GM18511 (cell line): ENCODE measurements at regions not wholly inside any gene's neighbourhood (a gene's known extent, or its start where the extent isn't known, plus 50 kb on each side); places are given as distances from the start of the nearest gene placed in this dataset.

Experiments
- ATAC-seq: cut with Tn5 transposase; IDR thresholded peaks from one replicate; pipeline ENCODE4 v1.9.1; 2021; ENCODE audit warnings: mild to moderate bottlenecking, moderate library complexity; ENCODE audit not compliant: unreplicated experiment

GRCh38 chr3:25130724-25131520 lies 297.1 kb upstream of the RARB start:
- ATAC-seq = no peak

GRCh38 chr3:25133588-25133987 lies 294.5 kb upstream of the RARB start:
- no peak for ATAC-seq

DNA sequence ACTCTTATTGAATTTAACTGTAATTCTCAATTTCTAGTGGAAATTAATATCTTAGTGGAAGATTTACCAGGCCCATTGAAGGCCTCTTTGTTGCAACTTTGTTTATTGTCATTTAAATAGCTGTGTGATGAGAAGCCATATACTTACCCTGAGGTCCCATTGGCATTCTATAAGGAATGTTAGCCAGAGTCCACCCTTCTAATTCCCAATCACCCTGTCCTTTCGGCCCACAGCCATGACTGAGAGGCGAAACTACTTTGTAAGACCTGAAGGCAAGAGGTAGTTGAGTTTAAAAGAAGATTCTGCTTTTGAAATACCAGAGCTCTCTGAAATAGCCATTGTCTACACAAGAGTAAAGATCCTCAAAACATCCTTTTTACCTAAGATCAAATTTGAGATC lies 290.5 kb upstream of the RARB start:
- ATAC-seq = no peak

DNA sequence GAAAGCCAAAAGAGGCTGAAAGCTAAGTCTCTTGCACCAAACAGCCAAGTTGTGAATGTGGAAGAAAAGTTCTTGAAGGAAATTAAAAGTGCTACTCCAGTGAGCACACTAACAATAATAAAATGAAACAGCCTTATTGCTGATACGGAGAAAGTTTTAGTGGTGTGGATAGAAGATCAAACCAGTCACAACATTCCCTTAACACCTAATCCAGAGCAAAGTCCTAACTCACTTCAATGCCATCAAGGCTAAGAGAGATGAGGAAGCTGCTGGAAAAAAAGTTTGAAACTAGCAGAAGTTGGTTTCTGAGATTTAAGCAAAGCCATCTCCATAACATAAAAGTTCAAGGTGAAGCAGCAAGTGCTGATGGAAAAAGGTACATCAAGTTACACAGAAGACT lies 288.8 kb upstream of the RARB start:
- no peak for ATAC-seq

GRCh38 chr3:25142609-25143355 lies 285.3 kb upstream of the RARB start:
- no peak for ATAC-seq

DNA sequence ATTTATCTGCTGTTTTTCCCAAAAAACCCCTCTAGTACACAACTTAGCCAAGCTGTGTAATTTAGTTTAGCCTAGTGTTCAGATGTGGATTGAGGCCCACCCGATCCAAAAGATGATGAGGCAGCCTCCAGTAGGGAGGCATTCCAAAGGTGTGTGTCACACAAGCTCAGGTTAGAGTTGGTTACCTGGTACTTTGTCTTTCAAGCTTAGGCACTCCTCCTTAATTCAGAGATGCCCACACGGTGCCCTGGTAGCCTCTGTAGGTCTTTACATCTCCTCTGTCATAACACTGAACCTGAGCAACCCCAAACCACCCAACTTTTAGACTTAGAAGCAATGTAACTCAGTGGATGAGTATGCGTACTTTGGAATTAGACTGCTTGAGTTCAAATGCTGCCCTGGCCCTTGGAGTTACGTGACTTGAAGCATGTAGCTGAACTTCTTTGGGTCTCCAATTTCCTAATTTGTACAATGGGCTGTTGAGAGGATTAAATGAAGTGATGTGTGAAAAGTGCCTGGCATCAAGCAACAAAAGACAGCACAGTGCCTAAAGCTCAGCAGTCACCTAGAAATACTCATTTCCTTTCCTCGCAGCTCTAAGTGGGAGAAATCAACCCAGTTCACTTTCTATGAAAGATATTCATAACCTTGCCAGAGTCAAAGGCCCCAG lies 284.6 kb upstream of the RARB start:
- ATAC-seq = no peak

GRCh38 chr3:25144430-25144829 lies 283.6 kb upstream of the RARB start:
- ATAC-seq = no peak

GRCh38 chr3:25145176-25145575 lies 282.9 kb upstream of the RARB start:
- ATAC-seq = no peak

DNA sequence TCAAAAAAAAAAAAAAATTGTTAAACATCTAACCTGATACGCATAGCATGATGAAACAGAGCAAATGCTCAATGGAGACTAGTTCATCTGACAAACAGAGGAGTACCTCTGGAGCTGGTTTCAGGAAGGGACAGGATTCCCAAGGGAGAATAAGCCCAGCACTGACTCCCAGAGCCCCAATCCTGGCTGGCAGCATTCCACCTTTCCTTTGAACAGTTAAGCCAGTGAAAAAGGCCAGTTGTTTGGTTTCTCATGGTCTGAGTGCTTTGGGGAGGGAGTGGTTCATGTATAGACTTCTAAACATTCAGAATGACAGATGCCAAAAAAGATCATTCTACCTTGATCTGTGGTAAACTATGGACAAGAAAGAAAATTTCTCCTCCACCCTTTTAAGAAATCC lies 277.9 kb upstream of the RARB start:
- ATAC-seq = no peak

GRCh38 chr3:25151281-25151902 lies 276.7 kb upstream of the RARB start:
- no peak for ATAC-seq

GRCh38 chr3:25151903-25152295 lies 276.2 kb upstream of the RARB start:
- ATAC-seq = no peak

DNA sequence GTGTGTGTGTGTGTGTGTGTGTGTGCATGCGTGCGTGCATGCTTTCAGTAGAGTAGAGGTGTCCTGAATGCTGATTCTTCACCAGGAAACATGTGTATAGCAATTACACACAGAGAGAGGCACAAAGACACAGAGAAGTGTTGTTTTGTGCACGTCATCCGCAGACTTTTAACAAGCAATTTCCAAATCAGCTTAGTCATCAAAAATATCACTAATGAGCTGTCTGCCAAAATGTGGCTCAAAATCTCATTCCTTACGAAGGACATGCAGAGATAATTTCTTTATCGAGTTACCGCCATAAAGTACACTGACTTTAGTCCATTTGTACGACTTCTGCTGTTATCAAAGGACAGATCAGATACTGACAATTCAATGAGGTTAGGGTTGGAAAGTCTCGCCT lies 274.9 kb upstream of the RARB start:
- no peak for ATAC-seq

DNA sequence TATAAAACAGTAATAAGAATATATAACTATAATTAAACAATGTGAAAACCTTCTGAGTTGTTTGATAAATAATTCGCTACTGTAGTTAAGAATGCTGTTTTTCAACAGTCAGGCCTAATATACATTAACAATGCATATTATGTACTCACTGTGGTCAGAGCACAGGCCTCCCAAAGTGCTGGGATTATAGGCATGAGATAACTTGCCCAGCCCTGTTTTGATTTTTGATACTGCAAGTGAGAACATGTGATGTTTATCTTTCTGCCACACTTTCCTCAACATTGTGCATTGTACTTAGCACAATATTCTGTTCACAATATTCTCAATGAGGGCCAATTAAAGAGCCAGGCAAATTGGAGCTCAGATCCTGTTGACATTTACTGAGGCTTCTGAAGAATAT lies 274.5 kb upstream of the RARB start:
- ATAC-seq = no peak

- no peak for ATAC-seq
These were observed 272.2 kb upstream of the RARB start for GRCh38 chr3:25155652-25156471.

DNA sequence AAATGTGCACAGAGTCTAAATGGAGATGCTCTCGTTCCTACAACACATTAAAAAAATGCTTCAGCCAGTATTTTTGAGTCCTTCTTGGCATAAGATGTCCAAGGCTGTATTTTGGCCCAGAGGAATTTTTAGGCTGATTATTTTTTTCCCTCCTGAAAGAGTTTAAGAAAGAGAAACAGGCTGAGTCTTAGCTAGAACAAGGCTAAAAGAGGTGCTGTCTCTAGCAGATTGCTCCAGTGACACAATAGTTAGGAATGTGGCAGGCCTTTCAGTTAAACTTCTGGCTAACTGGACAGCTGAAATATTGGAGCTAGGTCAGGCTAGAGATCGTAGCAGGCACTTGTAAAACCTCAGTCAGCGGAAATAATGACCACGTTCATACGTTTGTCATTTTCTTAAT lies 271.4 kb upstream of the RARB start:
- no peak for ATAC-seq

DNA sequence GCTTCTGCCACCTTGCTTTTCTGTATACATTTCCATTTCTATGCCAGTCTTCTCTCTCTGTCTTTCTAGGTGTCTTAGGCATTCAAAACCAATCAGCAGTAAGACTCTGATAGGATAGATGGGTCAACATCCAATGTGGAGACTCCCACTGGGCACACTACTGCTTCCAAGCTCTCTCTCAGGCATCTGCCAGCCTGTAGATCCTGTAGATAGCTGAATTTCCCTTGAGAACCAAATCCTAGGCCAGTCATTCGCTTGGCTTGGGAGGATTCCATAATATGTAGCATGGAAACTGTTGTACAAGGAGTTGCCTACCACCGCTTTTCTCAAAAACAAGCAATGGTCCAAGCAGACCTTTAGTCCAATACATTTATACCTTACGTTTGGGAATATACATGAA lies 262.8 kb upstream of the RARB start:
- ATAC-seq = no peak

- ATAC-seq = no peak
These were observed 262.0 kb upstream of the RARB start for GRCh38 chr3:25166016-25166415.

DNA sequence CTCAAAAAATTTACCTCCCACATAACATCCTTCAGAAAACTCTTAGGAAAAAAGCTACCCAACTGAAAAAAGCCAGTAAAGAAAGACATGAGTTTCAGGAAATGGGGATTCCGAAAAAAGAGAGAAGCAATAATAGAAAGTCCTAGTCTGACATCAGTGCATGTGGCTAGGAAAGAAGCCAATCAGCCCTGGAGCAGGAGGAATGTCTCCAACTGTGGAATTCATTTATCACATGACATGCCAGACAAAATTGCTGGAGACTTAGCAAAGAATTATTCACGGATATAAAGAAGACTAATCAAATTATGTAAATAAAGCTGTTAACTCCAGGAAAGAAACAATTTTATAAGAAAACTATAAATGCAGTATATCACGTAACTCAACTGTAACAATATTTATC lies 258.9 kb upstream of the RARB start:
- ATAC-seq = no peak

DNA sequence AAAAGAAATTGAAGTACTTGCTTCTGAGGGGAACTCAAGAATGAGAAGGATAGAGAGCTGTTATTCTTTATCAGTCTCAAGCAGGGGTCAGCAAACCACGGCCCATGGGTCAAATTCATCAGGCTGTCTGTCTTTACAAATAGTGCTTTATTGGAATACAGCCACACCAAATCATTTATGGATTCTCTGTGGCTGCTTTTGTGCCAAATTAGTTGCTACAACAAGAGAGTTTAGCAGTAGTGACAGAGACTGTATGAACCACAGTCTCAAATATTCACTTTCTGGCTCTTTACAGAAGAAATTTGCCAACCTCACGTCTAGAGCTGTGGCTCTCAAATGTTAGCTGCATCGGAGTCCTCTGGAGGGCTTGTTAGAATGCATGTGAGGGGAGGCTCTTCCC lies 258.0 kb upstream of the RARB start:
- ATAC-seq = no peak

- ATAC-seq = no peak
These were observed 256.8 kb upstream of the RARB start for GRCh38 chr3:25171118-25171807.
